Nucleus accumbens (tissue), 56 donors: ENCODE measurements at regions not wholly inside any gene's neighbourhood (a gene's known extent, or its start where the extent isn't known, plus 50 kb on each side); places are given as distances from the start of the nearest gene placed in this dataset.

Experiments used
- DNase-seq, 56 donors: peaks; one replicate each; lab custom pipeline; 2025; lab: John Stamatoyannopoulos, UW

DNA sequence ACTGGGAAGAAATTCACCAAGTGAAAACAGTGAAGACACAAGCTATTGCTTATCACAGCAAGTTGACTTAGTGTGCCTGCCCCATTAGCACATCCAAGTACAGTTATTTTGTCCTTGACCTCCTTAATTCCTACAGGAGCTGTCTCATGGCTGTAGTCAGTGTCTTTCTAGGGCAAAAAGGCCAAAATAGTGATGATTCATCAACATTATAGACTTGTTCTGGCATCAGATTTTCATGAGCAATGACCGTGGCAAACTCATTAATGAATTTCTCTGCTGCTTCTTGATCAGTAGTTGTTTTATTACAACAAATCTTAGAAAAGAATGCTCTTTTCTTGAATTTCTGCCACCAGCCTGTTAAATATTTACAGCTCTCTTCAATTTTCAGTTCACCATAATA, 1169.3 kb upstream of the DDX18 start:
- no peak for DNase-seq

DNA sequence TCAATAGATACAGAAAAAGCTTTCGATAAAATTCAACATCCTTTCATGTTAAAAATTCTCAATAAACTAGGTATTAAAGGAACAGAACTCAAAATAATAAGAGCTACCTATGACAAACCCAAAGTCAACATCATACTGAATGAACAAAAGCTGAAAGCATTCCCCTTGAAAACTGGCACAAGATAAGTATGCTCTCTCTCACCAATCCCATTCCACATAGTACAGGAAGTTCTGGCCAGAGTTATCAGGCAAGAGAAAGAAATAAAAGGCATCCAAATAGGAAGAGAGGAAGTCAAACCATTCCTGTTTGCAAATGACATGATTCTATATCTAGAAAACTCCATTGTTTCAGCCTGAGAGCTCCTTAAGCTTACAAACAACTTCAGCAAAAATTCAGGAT, 1145.8 kb upstream of the DDX18 start:
- DNase-seq: no peak

DNA sequence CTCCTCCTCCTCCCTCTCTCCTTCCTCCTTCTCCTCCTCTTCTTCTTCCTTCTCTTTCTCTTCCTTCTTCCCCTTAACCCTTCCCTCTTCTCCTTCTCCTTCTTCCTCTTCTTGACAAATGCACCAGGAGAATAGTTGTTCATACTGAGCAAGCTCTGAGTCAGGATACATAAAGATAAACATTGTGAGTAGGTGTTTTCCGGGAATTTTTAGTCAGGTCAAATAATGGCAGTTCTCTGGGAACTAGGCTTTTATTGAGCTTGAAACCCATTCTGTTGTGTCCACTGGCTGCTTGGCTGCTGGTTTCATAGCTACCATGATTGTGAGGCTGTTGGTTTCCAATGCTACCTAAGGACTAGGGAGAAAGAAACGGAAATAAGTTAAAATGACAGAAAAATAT, 1144.7 kb upstream of the DDX18 start:
- no peak for DNase-seq

DNA sequence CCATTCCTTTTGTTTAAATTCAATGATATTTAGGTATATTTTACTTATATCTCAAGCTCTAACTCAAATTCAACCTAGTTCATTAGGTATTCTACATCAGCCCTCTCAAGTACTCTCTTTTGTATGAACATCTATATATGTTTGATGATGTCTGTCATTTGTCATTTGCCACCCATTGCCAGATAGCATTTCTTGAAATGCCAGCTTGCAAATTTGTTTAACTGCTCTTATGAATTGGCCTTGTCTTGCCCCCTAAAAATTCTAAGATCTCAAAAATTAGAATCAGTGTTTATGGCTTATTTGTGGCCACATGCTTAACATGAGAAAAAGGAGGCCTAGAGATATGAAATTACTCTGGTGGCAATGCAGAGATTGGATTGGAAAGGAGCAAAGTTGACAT, 1140.3 kb upstream of the DDX18 start:
- no peak for DNase-seq

DNA sequence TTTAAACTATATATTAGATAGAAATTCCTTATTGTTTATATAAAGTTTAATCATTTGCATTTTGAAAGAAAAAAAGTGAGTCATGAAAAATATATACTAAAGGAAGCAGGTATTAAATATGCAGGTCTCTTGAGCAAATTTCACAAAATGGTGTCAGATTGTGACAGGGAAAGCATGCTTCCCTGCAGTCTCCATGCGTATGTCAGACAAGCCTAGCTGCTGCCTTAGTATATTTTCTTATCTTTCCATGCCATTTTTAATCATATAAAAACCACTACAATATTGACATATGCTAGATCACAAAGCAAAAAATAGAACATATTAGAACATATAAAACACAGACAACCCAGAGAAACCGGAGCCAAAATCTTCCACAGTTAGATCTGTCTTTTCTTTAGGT, 1137.7 kb upstream of the DDX18 start:
- DNase-seq: no peak

DNA sequence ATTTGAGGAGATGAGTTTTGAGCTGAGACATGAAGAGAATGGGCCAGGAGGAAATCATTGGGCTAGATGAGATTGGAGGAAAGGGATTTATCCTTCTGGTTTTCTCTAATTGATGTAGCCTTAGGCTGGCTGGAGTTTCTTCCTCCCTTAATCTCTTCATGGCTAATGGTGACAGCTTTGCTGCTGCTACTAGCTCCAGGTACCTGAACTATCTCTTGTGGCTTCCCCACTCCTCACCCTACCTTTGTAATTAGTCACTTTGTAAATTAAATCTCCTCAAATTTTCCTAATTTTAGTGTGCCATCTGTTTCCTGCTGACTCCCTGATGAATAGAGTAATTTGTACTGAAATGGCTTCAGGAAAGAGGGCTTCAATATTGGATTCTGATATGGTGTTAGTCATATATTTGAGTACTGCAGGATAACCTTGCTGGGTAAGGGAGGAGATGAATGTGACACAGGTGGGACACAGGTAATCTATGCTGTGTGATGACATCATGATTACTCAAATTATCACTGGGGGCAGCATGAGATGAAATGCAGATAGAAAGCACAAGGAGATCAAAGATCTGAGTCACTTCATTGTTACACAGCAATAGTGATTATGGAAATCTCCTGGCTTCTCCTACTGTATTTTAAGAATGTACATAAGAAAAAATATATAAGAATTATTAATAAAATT, 1134.1 kb upstream of the DDX18 start:
- DNase-seq: no peak

DNA sequence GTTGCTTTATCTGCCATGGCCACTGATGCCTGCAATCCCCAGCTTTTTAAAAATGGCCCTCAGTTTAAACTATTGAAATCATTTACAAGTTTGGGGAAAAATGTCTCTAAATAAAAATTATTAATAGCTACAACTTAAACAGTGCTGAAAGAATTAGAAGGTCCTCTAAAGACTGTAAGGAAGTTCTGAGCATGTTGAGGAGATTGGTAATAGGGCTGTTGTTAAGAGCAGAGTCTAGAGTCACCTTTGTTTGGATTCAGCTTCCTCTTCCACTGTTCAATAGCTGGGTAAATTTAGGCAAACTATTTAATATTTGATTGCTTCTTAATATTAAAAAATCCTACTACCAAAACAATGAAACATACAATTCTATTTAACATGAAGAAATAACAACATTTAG, 1127.1 kb upstream of the DDX18 start:
- no peak for DNase-seq

DNA sequence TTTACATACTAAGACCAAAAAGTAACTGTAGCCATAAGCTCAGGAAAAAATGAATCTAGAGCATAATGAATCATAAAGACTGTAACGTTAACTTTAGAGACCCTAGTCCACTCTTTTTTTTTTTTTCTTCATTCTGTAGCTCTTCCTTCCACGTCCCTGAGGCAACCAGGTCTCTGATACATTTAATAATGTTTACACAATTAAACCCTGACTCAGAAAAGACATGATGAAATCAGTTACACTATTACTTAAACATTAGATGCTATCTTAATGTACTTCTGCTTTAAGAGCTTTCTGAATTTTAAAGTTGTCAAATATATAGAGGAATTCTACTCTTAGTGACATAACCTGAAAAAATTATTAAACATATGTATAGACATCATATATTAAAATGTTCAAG, 1121.5 kb upstream of the DDX18 start:
- no peak for DNase-seq

DNA sequence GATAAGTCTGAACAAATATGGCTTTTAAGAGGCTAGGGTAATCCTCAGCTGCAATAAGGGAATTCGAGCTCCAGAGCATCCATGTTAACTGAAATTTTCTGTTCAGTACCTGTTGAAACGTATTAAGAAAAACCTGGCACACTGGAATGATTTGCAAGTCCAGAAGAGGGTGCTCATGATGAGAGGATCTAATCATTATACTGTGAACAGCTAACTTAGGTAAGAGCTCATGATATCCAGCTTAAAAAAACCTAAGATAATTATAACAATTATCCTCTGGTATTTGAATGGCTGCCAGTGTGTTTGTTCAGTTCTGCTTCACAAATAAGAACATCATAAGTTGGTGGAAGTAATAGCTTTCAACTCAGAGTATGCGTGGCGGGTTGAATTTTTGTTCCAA, 1118.3 kb upstream of the DDX18 start:
- DNase-seq: no peak

DNA sequence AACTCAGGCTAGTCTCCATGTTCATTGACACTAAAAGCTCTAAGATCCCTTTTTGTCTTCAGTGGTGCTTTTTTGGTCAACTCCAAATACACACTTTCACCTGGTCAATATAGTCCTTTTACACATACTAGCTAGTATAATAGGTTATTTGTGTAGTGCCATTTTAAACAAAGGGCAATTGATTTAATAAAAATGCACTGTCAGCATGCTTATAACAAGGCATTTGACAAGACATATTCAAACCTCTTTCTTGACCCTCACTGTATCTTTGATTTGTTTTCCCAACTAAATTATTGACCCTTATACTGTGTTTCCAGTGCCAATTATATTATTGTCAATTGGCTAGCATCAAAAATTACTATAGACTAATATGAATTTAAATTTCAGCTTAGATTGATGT, 1117.6 kb upstream of the DDX18 start:
- no peak for DNase-seq

DNA sequence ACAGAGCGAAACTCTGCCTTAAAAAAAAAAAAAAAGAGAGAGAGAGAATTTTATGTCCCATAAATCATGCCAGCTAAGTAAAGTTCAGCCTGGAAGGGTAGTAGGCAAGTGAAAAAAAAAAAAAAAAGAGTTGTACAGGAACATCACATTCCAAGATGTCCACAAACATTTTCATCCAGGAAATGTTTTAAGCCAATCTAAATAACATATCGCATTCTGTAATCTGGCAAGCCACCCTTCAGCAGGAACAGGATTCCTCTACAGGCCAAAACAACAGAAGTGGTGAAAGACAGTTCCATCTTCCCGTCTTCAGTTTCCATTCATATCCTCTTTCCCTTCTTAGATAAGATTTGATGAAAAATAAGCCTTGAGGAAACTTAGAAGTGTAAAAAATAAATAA, 1108.1 kb upstream of the DDX18 start:
- no peak for DNase-seq

DNA sequence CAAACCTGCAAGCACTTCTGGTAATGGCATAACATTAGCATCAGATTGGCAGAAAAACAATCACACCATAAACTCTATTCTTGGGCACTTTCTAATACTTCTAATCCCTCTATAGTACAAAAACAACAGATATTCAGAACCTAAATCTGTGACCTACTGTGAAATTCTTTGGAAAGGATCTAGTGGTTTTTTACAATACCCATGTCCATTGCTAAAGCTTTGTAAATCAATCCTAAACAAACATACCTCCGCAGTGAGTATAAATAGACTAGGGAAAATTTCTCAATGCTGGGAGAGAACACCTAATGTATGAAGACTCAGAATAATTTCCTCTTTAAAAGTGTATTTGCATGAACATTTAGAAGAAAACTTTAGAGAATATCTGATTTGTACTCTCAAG, 1098.5 kb upstream of the DDX18 start:
- DNase-seq: no peak

DNA sequence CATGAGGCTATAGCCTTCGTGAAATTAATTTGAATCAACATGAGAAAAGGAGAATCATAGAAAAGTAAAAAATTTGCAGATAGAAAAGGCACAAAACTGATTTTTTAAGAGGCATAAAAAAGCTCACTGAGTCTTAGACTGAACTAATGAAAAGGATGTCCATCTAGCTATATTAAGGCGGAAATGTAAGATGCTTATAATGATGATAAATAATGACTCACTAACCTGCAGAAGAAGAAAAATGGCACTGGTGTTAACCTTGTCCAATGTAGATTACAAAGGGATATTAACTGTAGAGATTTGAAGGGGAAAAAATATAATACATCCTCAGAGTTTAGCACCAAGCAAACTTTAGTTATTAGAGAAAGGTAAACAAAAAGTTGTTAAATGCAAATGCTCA, 1098.0 kb upstream of the DDX18 start:
- no peak for DNase-seq

DNA sequence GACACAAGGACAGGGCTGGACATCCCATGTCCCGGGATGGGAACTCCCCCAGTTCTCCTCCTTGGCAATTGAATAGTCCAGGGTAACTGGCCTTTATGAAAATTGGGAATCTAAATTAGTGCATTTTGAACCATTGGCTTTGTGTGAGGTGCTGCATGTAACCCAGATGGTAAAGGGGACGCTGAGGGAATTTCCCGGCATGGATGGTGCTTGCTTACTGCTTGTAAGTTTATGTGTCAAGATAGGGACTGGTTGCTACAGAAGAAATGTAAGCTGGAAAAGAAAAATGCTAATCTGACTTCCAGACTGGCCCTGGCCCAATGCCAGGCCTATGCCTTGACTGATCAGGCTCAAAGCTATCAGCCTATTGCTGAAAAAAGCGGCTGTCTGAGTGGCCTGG, 1096.7 kb upstream of the DDX18 start:
- DNase-seq: no peak

DNA sequence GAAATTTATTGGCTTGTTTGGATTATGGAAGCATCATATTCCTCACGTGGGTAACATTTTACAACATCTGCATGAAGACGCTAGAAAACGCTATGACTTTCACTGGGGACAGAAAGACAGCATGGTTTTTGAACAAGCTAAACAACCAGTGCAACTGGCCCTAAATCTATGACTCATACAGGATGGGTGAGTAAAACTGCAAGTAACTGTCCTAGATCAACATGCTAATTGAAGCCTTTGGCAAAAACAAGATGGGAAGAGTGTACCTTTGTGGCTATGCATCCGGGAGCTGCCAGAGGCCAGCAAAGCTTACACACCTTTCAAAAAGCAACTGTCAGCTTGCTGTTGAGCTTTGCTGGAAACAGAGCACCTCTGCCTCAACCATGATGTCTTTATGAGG, 1096.0 kb upstream of the DDX18 start:
- DNase-seq: no peak

DNA sequence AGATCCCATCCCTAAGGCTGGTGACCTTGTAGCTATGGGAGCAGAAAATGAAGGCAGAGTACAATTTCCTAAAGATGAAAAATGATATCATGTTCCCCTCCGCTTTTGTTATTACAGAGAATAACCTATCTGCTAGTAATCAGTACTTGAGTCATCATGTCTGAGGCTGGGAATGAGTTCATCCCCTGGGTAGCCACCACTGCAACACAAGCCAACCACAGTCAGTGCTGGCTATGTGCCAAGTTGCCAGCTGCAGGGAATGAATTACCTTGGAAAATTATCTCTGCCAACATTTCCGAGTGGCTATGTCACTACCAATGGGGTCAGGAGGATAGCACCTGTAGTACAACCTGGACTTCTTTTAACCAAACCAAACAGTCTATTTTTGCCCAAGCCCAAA, 1094.7 kb upstream of the DDX18 start:
- DNase-seq: no peak

DNA sequence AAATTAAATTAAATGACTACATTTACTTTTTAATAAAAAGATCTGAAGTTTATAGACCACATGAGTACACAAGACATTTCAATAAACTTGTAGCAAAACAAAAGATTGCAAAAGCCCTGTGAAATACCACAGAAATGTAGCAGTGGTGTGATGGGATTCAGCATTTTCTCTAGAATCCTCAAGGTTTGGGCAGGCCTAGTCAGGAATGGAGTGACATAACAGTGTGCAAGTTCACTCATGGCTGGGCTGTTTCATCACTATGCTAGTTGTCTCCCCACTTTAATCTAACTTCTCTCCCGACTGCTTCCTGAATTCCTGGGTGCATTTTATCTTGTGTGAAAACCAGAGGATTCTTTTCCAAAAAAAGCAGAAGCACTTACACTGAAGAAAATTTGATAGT, 1089.9 kb upstream of the DDX18 start:
- DNase-seq: no peak

DNA sequence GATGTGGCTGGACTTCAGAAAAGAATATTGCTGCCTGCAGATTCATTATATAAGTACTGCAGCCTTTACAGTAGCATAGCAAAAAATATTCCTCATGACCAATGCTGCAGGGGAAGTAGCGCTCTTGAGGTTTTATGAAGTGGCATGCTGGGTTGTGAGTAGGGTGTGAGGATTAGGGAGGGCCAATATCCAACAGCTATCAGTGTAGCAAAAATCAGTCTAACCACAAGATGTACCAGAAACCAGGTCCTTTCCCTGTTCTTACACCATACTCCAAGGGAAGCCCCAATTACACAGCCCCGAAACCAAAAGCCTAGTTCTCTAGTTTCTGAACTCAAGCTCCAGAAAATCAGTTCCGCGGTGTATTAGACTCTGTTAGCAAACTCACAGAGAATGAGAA, 1082.2 kb upstream of the DDX18 start:
- DNase-seq: no peak

DNA sequence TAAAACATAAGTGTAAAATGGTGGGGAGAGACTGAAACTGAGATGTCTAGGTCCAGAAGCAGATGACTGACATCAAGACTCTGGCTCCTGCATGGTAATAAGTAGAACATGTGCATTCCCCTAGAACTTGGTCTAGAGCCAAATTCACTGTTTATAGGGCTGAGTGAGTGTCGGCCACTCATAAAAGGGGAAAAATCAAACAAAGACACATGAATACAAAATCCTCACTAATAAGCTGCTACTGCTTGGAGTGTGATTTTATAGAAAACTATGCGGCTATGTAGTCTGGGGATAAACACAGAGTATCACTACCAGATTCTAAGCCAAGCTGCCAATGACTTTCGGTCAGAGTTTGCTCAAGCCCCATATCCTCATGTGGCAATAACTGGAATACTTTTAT, 1080.8 kb upstream of the DDX18 start:
- no peak for DNase-seq

DNA sequence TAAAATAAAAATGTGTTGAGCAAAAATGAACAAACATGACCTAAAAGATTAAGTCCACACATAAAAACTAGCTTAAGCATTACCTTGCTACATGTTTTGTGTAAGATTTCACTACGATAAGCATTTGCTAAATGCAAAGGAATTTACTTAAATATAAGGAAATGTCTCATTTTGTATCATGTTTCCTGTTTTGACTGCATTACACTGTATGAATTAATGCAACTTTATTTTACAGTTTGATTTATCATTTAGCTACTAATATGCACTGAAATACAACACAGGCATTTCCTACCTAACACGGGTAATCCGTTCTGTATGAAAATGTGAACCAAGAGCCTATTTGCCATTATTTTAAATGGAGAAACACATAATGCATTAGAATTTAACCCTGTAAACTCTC, 1076.5 kb upstream of the DDX18 start:
- DNase-seq: no peak

DNA sequence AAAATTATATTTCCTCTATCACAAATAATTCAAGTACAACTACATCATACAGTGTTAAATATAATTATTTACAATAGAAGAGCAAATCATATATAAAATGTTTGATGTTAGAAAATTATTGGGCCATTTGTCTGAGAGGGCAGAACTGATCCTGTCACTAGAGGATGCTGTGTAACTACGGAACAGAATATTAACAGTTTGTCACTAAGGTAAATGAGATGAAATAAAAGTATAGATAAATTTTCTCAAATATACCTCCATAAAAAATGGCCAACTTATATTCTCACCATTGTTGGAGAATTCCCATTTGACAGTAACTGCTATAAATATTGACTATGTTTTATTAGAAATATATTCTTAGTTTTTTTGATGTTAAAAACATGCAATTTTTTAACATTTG, 1067.4 kb upstream of the DDX18 start:
- DNase-seq: no peak

DNA sequence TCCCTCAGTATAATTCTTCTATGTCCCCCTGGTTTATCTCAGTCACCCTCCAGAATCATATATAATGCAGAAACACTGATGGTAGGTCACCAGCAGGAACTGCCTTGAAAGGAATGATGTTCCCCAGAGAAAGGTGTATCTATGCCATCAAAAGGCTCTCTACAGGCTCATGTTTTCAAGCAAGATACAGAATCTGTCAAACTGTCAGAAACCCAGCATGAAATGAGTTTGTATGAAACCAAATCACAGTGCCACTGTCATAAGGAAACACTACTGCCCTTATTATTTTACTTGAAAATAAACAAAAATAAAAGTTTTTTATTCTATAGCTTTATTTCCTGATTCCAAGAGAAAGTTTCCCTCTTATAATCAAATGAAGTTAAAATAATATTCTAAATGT, 1064.5 kb upstream of the DDX18 start:
- DNase-seq: no peak

DNA sequence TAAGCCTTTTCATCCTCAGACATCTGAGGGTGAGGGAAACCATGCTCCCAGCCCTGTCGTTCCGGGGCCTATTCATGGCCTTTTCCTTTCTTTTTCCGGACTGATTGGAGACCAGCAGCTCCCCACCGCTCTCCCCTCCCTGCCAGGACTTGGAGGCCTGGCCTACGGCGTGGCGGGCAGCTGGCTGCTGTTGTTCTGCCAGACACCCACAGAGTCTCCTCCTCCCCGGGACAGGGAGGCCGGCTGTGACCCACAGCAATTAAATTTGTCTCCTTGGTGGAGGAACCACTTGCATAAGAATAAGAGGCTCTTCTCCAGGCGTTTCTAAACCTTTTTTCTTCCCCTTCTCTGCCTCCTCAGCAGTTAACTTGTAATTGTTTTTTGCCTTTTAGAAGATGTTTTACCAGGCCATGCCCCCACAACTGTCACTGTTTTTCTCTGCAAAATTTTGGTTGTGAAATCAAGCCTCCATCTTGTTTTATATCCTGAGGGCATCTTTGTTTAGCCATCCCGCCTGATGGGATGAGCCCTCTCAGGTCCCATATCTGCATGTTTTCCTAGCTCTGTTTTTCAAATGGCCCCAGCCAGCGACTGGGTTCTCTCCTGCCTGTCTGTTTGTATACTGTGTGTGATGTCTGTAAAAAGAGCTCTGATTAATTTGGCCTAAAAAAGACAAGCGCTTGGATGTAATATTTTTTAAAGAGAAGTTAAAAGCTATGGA, 1060.0 kb upstream of the DDX18 start:
- peak in 2 of 56 donors; percentile 2 to 5 for DNase-seq
